ENCODE measurements at regions not wholly inside any gene's neighbourhood (a gene's known extent, or its start where the extent isn't known, plus 50 kb on each side); places are given as distances from the start of the nearest gene placed in this dataset.

DNA sequence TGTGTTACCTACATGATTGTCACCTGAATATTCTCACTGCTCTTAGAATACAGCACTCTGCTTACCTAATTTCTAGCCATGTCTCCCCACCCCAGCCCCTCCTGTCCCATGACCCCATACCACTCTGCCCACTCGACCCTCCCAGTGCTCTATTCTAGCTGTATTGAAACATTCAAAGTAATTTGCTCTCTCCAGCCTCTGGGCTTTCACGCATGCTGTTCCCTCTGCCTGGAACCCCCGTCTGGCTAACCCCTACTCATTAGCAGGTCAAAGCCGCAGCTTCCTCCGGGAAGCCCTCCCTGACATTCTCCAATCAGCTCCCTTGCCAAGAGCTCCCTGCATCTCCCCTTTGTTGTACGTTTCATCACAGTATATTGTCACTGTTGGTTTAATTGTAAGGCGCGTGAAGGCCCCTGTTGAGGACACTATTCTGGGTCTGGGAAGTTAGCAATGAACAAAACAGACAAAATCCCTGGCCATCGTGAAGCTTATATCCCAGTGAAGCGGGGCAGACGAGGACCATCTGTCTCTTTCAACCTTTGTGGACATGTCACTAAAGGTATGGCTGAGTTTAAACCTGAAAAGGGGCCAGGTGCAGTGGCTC, 72.3 kb upstream of the LHX1 start:
- DNase-seq (ENCODE audit: low spot score), result no peak

GRCh38 chr17:36867716-36868341, 69.4 kb upstream of the LHX1 start:
- DNase-seq (ENCODE audit: low spot score), result no peak

DNA sequence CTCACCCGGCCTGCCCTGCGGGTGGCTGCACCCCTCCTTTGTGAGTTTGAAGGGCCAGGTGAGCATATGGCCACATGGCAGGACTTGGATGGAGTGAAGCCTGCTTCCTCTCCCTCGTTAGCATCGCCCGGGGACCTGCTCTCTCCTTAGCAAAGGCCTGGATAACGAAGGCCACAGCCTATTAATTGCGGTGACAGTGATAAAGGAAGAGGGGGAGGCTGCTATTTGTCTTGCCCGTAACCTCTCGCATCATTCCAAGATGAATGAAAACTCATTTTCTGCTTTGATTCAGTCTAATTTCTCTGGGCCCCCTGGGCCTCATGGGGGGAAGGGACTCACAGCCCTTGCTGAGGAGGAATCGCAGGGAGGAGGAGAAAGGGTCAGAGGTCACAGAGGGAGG, 68.5 kb upstream of the LHX1 start:
- no peak for DNase-seq (ENCODE audit: low spot score)

DNA sequence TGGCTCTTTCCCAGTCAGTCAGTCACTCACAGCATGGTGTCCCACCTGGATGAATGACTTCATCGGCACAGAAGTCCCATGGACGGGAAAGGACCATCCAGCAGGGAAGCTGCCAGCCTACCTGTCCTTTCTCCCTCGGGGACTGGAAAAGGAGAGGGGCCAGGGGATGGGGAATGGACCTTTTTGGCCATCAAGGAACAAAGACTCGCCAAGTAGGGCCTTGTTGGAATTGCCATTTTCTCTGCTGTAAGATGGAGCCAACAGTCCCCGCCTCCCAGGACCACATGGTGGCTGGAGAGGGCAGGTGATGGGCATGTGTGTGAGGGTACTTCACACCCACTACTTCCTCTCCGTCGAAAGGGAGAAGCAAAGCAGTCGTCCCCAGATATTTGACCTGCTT, 67.8 kb upstream of the LHX1 start:
- DNase-seq (ENCODE audit: low spot score), result no peak

DNA sequence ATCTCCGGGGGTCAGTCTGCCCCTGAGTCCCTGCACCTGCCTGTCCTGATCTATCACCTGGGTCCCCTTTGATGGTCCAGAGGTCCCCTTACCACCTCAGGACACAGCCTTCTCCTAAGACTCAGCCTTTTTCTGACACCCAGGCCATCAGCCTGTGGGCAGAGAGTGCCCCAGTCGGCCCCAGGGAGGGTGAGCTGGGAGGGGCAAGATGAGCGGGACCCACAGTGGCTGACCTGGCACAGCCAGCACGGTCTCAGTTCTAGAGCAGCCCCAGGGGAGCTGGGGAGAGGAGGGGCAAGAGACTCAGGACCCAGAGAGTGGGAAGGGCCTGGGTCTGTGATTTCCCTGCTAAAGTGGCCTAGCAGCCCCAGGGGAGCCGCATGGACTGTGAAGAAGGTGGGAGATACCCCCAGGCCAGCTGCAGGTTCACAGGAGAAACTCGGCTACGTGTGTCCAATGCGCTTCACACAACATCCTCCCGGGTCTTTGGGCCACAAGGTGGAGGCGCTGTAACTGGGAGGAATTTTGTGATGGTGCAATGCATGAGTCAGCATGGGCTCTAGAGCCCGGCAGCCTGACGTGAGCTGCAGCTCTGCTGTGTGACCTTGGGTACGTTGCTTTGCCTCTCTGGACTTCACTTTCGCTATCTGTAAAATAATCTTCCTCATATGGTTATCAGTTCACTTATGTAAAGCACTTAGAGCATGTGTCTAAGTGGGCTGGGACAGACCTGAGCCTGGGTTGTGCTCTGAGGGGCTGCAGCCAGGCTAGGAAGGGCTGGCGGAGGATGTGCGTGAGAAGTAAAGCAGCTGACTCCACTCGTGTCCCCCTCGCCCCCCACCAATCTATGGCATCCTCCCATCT, 67.2 kb upstream of the LHX1 start:
- peak; percentile 25 for DNase-seq (ENCODE audit: low spot score)

GRCh38 chr17:36870720-36870999, 66.6 kb upstream of the LHX1 start:
- no peak for DNase-seq (ENCODE audit: low spot score)

DNA sequence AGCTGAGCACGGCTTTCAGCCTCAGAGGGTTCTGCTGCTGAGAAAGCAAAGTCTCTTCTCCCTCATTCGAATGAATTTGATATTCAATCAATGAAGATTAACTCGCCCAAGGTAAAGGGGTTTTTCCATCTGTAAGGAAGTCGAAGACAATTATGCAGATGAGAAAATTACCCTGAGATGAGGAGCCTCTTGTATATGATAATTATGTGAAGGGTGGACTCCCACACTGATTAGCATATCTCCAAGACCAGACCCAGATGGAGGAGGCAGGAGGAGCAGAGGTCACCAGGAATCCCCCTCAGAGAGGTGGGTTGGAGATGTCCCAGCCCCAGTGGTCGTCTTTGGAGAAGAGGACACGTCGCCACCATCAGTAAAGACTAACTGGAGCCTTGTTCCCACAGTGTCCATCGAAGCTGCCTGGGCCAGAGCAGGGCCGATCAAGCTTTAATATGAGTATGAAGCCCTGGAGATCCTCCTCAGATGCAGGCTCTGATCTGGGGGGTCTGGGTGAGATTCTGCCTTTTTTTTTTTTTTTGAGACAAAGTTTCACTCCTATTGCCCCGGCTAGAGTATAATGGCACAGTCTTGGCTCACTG, 61.5 kb upstream of the LHX1 start:
- no peak for DNase-seq (ENCODE audit: low spot score)

DNA sequence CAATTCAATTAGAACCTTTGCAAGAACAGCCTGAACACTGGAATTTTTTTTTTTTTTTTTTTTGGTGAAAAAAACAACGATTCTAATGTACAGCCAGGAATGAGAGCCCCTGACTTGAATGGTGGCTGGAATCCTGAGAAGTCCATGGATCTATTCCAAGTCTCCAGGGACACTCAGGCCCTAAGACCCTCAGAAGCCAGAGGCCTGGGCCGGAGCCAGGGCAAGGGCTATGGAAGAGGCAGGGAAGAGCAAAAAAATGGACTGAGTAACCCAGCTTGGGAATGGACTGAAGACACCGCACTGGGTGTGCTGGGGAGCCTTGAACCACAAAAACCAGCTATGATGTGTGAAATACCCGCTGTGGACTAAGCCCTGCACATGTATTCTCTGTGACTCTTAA, 60.3 kb upstream of the LHX1 start:
- no peak for DNase-seq (ENCODE audit: low spot score)

DNA sequence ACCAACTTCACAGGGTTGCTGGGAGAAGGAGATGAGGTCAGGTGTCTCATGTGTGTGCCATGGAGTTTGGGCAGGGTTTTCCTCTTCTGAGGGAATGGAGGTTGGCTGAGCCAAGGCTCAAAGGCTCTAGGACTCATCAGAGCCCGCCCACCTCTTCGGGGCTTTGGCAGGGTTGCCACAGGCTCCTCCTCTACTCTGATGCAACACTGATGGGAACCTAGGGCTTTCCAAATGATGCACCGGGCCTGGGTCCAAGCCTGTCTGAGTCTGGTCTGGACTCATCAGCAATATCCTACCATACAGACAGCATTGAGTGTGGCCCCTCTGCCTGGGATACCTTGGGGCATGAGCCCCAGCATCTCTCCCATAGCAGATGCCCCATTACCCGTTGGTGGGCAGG, 59.5 kb upstream of the LHX1 start:
- DNase-seq (ENCODE audit: low spot score), result no peak

DNA sequence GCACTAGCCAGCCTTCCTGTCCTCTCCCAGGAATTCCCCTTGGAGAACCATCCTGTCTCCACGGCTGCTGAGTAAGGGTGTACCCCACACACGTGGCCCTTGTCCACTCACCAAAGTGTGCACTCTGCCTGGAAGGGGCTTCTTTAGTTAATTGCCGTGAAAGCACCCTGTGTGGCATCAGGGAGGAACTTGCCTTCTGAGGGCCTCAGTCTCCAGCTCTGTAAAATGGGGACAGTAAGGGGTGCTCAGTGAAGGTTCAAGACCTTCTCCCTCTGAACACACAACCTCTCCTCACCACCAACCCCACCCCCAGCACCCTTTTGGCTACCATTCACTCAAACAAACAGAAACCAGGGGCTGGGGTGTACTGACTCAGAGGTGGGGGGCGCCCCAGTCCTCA, 59.1 kb upstream of the LHX1 start:
- no peak for DNase-seq (ENCODE audit: low spot score)

GRCh38 chr17:36879027-36879426, 58.2 kb upstream of the LHX1 start:
- no peak for DNase-seq (ENCODE audit: low spot score)

DNA sequence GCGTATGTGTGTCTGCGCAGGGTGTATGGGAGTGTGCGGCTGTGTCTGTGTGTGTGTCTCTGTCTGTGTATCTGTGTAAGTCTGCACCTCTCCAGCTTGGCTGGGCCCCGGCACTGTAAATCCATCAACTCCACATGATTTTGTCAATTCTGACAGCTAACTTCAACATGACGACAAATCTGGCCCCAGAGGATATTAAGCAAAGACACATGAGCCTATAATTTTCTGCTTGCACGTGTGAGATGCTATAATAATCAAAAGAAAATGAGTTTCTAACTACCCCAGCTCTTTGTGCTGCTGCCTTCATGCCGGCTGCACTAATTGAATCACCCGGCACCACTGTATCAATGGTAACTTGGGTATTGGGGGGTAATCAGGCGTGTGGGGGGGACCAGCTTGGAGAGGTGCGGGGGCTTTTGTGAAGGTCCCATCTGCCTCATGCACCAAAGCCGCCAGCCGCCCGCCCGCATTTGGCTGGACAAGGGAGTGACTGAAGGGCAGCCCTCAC, 57.6 kb upstream of the LHX1 start:
- DNase-seq (ENCODE audit: low spot score), result no peak

- no peak for DNase-seq (ENCODE audit: low spot score)
Observed at GRCh38 chr17:36880268-36880905, 56.9 kb upstream of the LHX1 start.

DNA sequence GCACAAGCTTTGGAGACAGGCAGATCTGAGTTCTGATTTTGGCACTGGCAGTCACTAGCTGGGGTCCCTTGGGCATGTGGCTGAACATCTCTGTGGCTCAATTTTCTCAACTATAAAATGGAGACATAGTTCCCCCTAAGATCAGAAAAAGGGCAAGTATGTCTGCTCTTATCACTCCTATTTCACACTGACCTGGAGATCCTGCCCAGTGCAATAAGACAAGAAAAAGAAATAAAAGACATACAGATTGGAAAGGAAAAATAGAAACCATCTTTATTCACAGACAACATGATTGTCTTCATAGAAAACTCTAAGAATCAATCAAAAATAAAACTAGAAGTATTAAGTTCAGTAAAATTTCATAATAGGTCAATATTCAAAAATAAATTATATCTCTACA, 56.0 kb upstream of the LHX1 start:
- no peak for DNase-seq (ENCODE audit: low spot score)

GRCh38 chr17:36884495-36885152, 52.7 kb upstream of the LHX1 start:
- no peak for DNase-seq (ENCODE audit: low spot score)

DNA sequence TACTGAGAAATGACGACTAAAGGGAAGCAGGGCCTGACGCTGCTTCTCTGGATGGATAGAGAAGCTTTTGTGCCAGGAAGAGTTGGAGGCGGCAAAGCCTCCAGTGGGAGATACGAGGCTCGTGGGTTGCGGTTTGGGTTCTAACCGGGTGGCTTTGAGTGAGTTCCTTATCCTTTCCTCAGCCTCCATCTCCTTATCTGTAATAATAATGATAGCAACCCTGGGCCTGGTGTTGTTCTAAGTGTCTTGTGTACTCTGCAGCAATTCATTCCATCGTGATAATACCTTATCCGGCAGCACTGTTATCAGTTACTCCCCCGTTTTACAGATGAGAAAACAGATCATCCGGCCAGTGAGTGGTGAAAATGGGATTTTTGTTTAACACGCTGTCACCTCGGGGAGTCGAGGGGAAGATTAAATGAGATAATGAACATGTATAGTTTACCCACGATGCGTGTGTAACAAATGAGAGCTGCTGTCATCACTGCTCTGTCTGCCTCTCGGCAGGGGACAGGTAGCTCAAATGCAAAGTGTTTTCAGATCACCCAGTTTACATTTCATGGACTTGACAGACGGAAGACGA, 52.0 kb upstream of the LHX1 start:
- DNase-seq (ENCODE audit: low spot score), result no peak

DNA sequence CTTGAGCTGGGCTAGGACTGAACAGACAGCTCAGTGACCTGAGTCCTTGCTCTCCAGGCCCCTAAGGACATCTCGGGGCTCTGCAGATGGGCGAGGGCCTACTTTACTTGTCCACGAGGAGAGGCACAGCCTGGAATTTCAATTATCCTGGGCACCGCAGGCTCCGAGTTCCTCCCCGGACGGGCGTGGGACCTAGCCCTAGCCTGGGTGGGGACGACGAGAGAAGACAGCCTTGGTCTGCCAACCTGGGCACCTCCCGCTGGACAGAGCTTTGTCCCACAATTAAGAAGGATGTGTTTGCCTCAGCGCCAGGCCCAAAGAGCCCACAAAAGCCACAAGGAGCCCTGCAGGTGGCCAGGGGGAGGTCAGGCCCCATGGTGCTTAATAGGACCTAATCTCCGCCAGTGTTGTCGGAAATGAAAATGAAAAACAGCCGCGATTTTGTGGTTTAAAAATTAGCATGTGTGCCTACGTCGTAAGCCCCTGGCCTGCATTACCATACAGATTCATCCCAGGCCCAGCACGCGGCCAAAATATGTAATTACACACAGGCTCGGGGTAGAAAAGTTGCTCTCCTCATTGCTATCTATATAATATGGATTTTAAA, 51.4 kb upstream of the LHX1 start:
- DNase-seq (ENCODE audit: low spot score), result no peak
